Endothelial cell (in vitro differentiated cells): ENCODE measurements at regions not wholly inside any gene's neighbourhood (a gene's known extent, or its start where the extent isn't known, plus 50 kb on each side); places are given as distances from the start of the nearest gene placed in this dataset.

ENCODE experiments used
- DNase-seq: peaks from one replicate; pipeline ENCODE4 v3.0.0; 2021; ENCODE audit warnings: low spot score
- H3K27ac Mint-ChIP-seq: one replicate; pipeline ENCODE4 v1.8.0; 2021; ENCODE audit warnings: mixed read lengths, inconsistent platforms; ENCODE audit not compliant: unreplicated experiment
- H3K27me3 Mint-ChIP-seq: one replicate; pipeline ENCODE4 v1.8.0; 2021; ENCODE audit warnings: mild to moderate bottlenecking, moderate library complexity, mixed read lengths, inconsistent platforms; ENCODE audit not compliant: unreplicated experiment
- H3K36me3 Mint-ChIP-seq: one replicate; pipeline ENCODE4 v1.8.0; 2021; ENCODE audit warnings: mild to moderate bottlenecking, low read depth, mixed read lengths, inconsistent platforms; ENCODE audit not compliant: unreplicated experiment
- H3K4me1 Mint-ChIP-seq: one replicate; pipeline ENCODE4 v1.8.0; 2021; ENCODE audit warnings: mild to moderate bottlenecking, mixed read lengths, inconsistent platforms; ENCODE audit not compliant: unreplicated experiment
- H3K4me3 Mint-ChIP-seq: one replicate; pipeline ENCODE4 v1.8.0; 2021; ENCODE audit warnings: mild to moderate bottlenecking, mixed read lengths, inconsistent platforms; ENCODE audit not compliant: unreplicated experiment
- H3K9me3 Mint-ChIP-seq: one replicate; pipeline ENCODE4 v1.8.0; 2021; ENCODE audit warnings: mixed read lengths, inconsistent platforms; ENCODE audit not compliant: unreplicated experiment
- CTCF ChIP-seq: fragments of 200-600 bp; sonication (generic); IDR thresholded peaks from one replicate; pipeline ENCODE4 v1.5.0; 2021; ENCODE audit warnings: antibody characterized with exemption; ENCODE audit not compliant: unreplicated experiment

DNA sequence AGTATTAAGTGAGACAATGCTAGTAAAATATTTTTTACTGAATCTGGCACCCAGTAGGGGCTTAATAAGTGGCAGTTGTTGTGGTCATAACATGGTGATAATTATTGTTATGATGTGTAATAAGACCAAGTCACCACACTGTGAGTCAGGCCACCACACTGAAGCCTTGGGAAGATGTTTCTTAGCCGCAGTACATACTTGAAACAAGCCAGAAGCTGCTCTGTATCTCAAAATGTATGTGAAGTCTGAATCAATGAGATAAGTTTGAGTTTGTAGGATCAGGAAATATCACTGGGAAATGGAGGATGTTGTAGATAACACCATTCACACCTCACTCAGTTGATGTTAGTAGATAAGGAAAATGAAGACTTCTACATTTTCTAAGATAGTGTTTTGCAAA, 51.3 kb upstream of the PTPN3 start:
- no peak for TF ChIP-seq CTCF
- peaks cover 4% of the 10 kb centered on the region for H3K27me3 Mint-ChIP-seq
- H3K9me3 Mint-ChIP-seq, result peaks cover 7% of the 10 kb centered on the region
- H3K36me3 Mint-ChIP-seq, result no peaks in the 10 kb centered on the region
- no peak for DNase-seq
- no peak overlapping the region for H3K4me3 Mint-ChIP-seq
- H3K27ac Mint-ChIP-seq, result no peak overlapping the region
- peaks cover 21% of the 10 kb centered on the region for H3K4me1 Mint-ChIP-seq

- no peak overlapping the region for H3K27ac Mint-ChIP-seq
- no peak for TF ChIP-seq CTCF
- H3K27me3 Mint-ChIP-seq, result peaks cover 4% of the 10 kb centered on the region
- H3K9me3 Mint-ChIP-seq, result peaks cover 7% of the 10 kb centered on the region
- DNase-seq, result no peak
- H3K4me1 Mint-ChIP-seq, result peaks cover 37% of the 10 kb centered on the region
- no peaks in the 10 kb centered on the region for H3K36me3 Mint-ChIP-seq
- H3K4me3 Mint-ChIP-seq, result no peak overlapping the region
Observed at GRCh38 chr9:109551651-109552050, 53.5 kb upstream of the PTPN3 start.

GRCh38 chr9:109555215-109555614, 57.1 kb upstream of the PTPN3 start:
- Mint-ChIP-seq H3K27me3 (peaks cover 5% of the 10 kb centered on the region), H3K9me3 (no peaks in the 10 kb centered on the region), H3K4me3 (no peak overlapping the region), H3K4me1 (peaks cover 35% of the 10 kb centered on the region), H3K27ac (no peak overlapping the region), H3K36me3 (no peaks in the 10 kb centered on the region)
- no peak for DNase-seq
- TF ChIP-seq CTCF, result no peak

DNA sequence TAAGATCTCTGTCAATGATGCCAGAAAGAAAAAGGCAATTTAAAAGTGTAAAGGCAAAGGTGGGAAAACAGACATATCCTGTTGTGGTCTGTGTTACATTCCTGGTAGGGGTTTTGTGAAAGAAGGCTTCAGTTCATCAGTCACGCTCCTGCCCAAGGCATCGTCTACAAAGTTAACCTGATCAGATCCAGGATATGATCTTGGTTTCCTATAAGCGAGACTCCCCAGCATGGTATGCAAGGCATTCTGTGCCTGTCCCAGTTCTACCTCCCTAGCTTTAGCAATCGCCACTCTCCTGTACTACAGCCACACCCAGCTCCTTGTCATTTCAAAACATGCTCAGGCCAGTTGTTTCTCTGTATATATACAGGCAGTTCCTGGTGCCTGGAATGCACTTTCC, 58.0 kb upstream of the PTPN3 start:
- H3K27me3 Mint-ChIP-seq, result peaks cover 5% of the 10 kb centered on the region
- DNase-seq, result peak; percentile 9
- peaks cover 43% of the 10 kb centered on the region for H3K4me1 Mint-ChIP-seq
- H3K4me3 Mint-ChIP-seq, result no peak overlapping the region
- no peaks in the 10 kb centered on the region for H3K9me3 Mint-ChIP-seq
- no peak for TF ChIP-seq CTCF
- H3K36me3 Mint-ChIP-seq, result no peaks in the 10 kb centered on the region
- H3K27ac Mint-ChIP-seq, result peak overlapping the region; percentile 16

DNA sequence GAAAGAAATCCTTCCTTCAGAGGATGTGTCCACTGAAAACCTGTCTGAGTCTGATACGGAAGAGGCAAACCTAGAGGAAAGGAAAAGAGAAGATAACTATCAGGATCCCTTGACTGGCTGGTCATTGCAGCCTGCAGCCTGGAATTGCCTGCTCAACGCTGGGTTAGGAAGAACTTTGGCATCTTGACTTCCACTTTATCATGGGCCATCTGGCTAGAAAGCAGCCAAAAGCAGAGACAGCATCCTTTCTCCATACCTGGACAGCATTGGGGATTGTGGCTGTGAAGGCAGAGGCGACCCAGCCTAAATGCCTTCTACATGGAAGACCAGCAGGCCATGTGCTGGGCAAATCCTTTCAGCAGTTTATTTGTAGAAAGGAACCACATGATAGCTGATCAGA, 58.7 kb upstream of the PTPN3 start:
- DNase-seq, result no peak
- H3K27ac Mint-ChIP-seq, result no peak overlapping the region
- H3K4me3 Mint-ChIP-seq, result no peak overlapping the region
- H3K9me3 Mint-ChIP-seq, result no peaks in the 10 kb centered on the region
- H3K4me1 Mint-ChIP-seq, result peaks cover 40% of the 10 kb centered on the region
- TF ChIP-seq CTCF, result no peak
- peaks cover 3% of the 10 kb centered on the region for H3K27me3 Mint-ChIP-seq
- H3K36me3 Mint-ChIP-seq, result no peaks in the 10 kb centered on the region
